Spleen (tissue), 11 donors: ENCODE measurements at regions not wholly inside any gene's neighbourhood (a gene's known extent, or its start where the extent isn't known, plus 50 kb on each side); places are given as distances from the start of the nearest gene placed in this dataset.

Experiments
- DNase-seq: peaks from one replicate; pipeline ENCODE4 v3.0.0-alpha.2; 2020
- H3K27ac ChIP-seq, 8 donors: fragments of 200-600 bp; sonication (generic) in 7 of 8; 1 replicate in 4 of 8; 2 replicates in 4 of 8; pipeline versions ENCODE4 v1.5.0 to v1.8.0; 2016 to 2021; ENCODE audit warnings: inconsistent platforms in 4 of 8, mild to moderate bottlenecking in 4 of 8, moderate library complexity in 1 of 8
- H3K27me3 ChIP-seq, 7 donors: fragments of 200-600 bp; sonication (generic) in 6 of 7; replicated peaks in 1 of 7; 1 replicate in 4 of 7; 2 replicates in 3 of 7; pipeline versions ENCODE4 v1.5.0 to v1.8.0; 2016 to 2021; ENCODE audit warnings: inconsistent platforms in 3 of 7, mild to moderate bottlenecking in 1 of 7
- H3K36me3 ChIP-seq, 6 donors: fragments of 200-600 bp; sonication (generic) in 5 of 6; 1 replicate in 4 of 6; 2 replicates in 2 of 6; pipeline versions ENCODE4 v1.5.0 to v1.8.0; 2016 to 2021; ENCODE audit warnings: inconsistent platforms in 2 of 6
- H3K4me1 ChIP-seq, 6 donors: fragments of 200-600 bp; sonication (generic) in 5 of 6; 1 replicate in 3 of 6; 2 replicates in 3 of 6; pipeline versions ENCODE4 v1.5.0 to v1.8.0; 2016 to 2021; ENCODE audit warnings: inconsistent platforms in 3 of 6
- H3K4me3 ChIP-seq, 8 donors: fragments of 200-600 bp; sonication (generic) in 7 of 8; 1 replicate in 4 of 8; 2 replicates in 4 of 8; pipeline versions ENCODE4 v1.5.0 to v1.8.0; 2016 to 2021; ENCODE audit warnings: inconsistent platforms in 4 of 8, mild to moderate bottlenecking in 4 of 8, moderate library complexity in 2 of 8
- H3K9me3 ChIP-seq, 8 donors: fragments of 200-600 bp; sonication (generic) in 7 of 8; 1 replicate in 4 of 8; 2 replicates in 4 of 8; pipeline versions ENCODE4 v1.5.0 to v1.8.0; 2016 to 2021; ENCODE audit warnings: inconsistent platforms in 4 of 8
- CTCF ChIP-seq, 11 experiments: fragments of 200-600 bp in 7 of 11; fragments of 450-650 bp in 4 of 11; sonication (generic) in 4 of 11; IDR thresholded peaks in 8 of 11; conservative IDR thresholded peaks in 3 of 11; 1 replicate in 7 of 11; 2 replicates in 4 of 11; pipeline versions ENCODE4 v1.4.0 to v1.8.0; 2016 to 2021; ENCODE audit warnings: antibody characterized with exemption in 11 of 11, inconsistent platforms in 4 of 11, mild to moderate bottlenecking in 1 of 11
- POLR2A ChIP-seq, 3 donors: fragments of 450-650 bp; IDR thresholded peaks; one replicate each; pipeline ENCODE4 v1.5.1; 2017; ENCODE audit warnings: antibody characterized with exemption in 3 of 3, mild to moderate bottlenecking in 1 of 3
- POLR2AphosphoS5 ChIP-seq, 3 donors: sonication (generic); formaldehyde crosslinking; IDR thresholded peaks; one replicate each; pipeline ENCODE4 v1.5.1; 2017; ENCODE audit warnings: antibody characterized with exemption in 3 of 3
- WGBS, 5 donors: extraction: QIAGEN DNeasy Blood & Tissue Kit in 3 of 5; methylation state at CpG; one replicate each; pipeline versions ENCODE4 v1.1.5 to v1.1.7; 2013 to 2018; 5-methylcytosine and 5-hydroxymethylcytosine counted together
- intact Hi-C: fragments of 100-400 bp; cut with DNase I; formaldehyde crosslinking; loops from one replicate; pipeline ENCODE4 v1.15.0; 2023; ENCODE audit warnings: low total_unique reads
- donor health status: healthy with polysubstance abuse.
- donor health status: DM: no; HTN: no; CAD: no; lungs with moderate emphysema.
- donor health status: DM: no; HTN: no; CAD: no.
- donor health status: Bipolar disorder and iron deficiency.
- donor health status: healthy.
- donor health status: DM: no; HTN: no; CAD: no.
- donor health status: DM: yes; HTN: yes; CAD: no.

GRCh38 chr2:128425731-128426620 lies 107.3 kb upstream of the HS6ST1 start:
- no peak for TF ChIP-seq POLR2AphosphoS5 (IDR thresholded peaks at IDR 0.05)
- TF ChIP-seq CTCF (IDR thresholded peaks at IDR 0.05 in 8 of 11, conservative IDR thresholded peaks at IDR 0.05 in 3 of 11), result no peak
- TF ChIP-seq POLR2A (IDR thresholded peaks at IDR 0.05), result no peak
- no peak overlapping the region for H3K4me3 ChIP-seq
- WGBS, 5 donors, result 80 to 91% (median 89%) methylated on average over 13 to 15 of the region's 15 CpGs
- H3K9me3 ChIP-seq, result peaks cover 3 to 34% (median 28%) of the 10 kb centered on the region in 8 donors
- H3K36me3 ChIP-seq, result no peaks in the 10 kb centered on the region
- no peaks in the 10 kb centered on the region for H3K27me3 ChIP-seq
- H3K4me1 ChIP-seq, result no peaks in the 10 kb centered on the region
- intact Hi-C loops, result no loop called here
- no peak overlapping the region for H3K27ac ChIP-seq
- DNase-seq, result peak; percentile 50

- TF ChIP-seq POLR2AphosphoS5 (IDR thresholded peaks at IDR 0.05) (no peak), CTCF (IDR thresholded peaks at IDR 0.05 in 8 of 11, conservative IDR thresholded peaks at IDR 0.05 in 3 of 11) (no peak), POLR2A (IDR thresholded peaks at IDR 0.05) (no peak)
- DNase-seq, result peak; percentile 37
- Histone ChIP-seq H3K36me3 (no peaks in the 10 kb centered on the region), H3K9me3 (peaks cover 3 to 27% (median 23%) of the 10 kb centered on the region in 8 donors), H3K4me3 (no peak overlapping the region), H3K27ac (no peak overlapping the region), H3K27me3 (no peaks in the 10 kb centered on the region), H3K4me1 (no peaks in the 10 kb centered on the region)
- 78 to 85% (median 83%) methylated on average over 5 of the region's 5 CpGs for whole genome bisulfite sequencing, 5 donors
- intact Hi-C loops, result no loop called here
These were observed 108.7 kb upstream of the HS6ST1 start for GRCh38 chr2:128427413-128427755.

- no peaks in the 10 kb centered on the region for H3K4me1 ChIP-seq
- no peak for DNase-seq
- TF ChIP-seq CTCF (IDR thresholded peaks at IDR 0.05 in 8 of 11, conservative IDR thresholded peaks at IDR 0.05 in 3 of 11) (no peak), POLR2AphosphoS5 (IDR thresholded peaks at IDR 0.05) (no peak), POLR2A (IDR thresholded peaks at IDR 0.05) (no peak)
- H3K9me3 ChIP-seq, result peaks cover 3 to 25% (median 19%) of the 10 kb centered on the region in 8 donors
- H3K27me3 ChIP-seq, result no peaks in the 10 kb centered on the region
- intact Hi-C loops, result no loop called here
- no peaks in the 10 kb centered on the region for H3K36me3 ChIP-seq
- H3K4me3 ChIP-seq, result no peak overlapping the region
- WGBS, 5 donors, result 71 to 79% (median 75%) methylated on average over 3 of the region's 3 CpGs
- H3K27ac ChIP-seq, result no peak overlapping the region
These were observed 109.7 kb upstream of the HS6ST1 start for GRCh38 chr2:128428415-128428814.

GRCh38 chr2:128432423-128432822 lies 113.8 kb upstream of the HS6ST1 start:
- Histone ChIP-seq H3K36me3 (no peaks in the 10 kb centered on the region), H3K4me1 (no peaks in the 10 kb centered on the region), H3K27me3 (peaks cover 0 to 4% (median 0%) of the 10 kb centered on the region in 7 donors), H3K4me3 (no peak overlapping the region), H3K27ac (no peak overlapping the region), H3K9me3 (peaks cover 3 to 25% (median 19%) of the 10 kb centered on the region in 8 donors)
- WGBS, 5 donors, result 85 to 91% (median 88%) methylated on average over 4 of the region's 4 CpGs
- DNase-seq, result no peak
- TF ChIP-seq POLR2AphosphoS5 (IDR thresholded peaks at IDR 0.05) (no peak), CTCF (IDR thresholded peaks at IDR 0.05 in 8 of 11, conservative IDR thresholded peaks at IDR 0.05 in 3 of 11) (no peak), POLR2A (IDR thresholded peaks at IDR 0.05) (no peak)
- intact Hi-C loops, result no loop called here
